SK-N-SH (cell line): ENCODE measurements at regions not wholly inside any gene's neighbourhood (a gene's known extent, or its start where the extent isn't known, plus 50 kb on each side); places are given as distances from the start of the nearest gene placed in this dataset.

ENCODE experiments used
- CTCF ChIP-seq: fragments of 200-600 bp; sonication (generic); IDR thresholded peaks from 2 replicates; pipeline ENCODE4 v1.6.1; 2017; ENCODE audit warnings: antibody characterized with exemption, mild to moderate bottlenecking, moderate library complexity
- ELF1 ChIP-seq: IDR thresholded peaks from 2 replicates; pipeline ENCODE4 v1.4.0; 2012
- FOSL2 ChIP-seq: IDR thresholded peaks from 2 replicates; pipeline ENCODE4 v1.4.0; 2012; ENCODE audit warnings: low read depth, mild to moderate bottlenecking, moderate library complexity, borderline replicate concordance
- NFIC ChIP-seq: IDR thresholded peaks from 2 replicates; pipeline ENCODE4 v1.4.0; 2012; ENCODE audit warnings: borderline replicate concordance
- RAD21 ChIP-seq: IDR thresholded peaks from 2 replicates; pipeline ENCODE4 v1.6.1; 2012; ENCODE audit warnings: mild to moderate bottlenecking, low read length
- RXRA ChIP-seq: IDR thresholded peaks from 2 replicates; pipeline ENCODE4 v1.4.0; 2012; ENCODE audit warnings: low read depth, mild to moderate bottlenecking, borderline replicate concordance
- TAF1 ChIP-seq: IDR thresholded peaks from 2 replicates; pipeline ENCODE4 v1.6.1; 2012; ENCODE audit warnings: low read depth, mild to moderate bottlenecking, low read length, moderate library complexity, borderline replicate concordance

DNA sequence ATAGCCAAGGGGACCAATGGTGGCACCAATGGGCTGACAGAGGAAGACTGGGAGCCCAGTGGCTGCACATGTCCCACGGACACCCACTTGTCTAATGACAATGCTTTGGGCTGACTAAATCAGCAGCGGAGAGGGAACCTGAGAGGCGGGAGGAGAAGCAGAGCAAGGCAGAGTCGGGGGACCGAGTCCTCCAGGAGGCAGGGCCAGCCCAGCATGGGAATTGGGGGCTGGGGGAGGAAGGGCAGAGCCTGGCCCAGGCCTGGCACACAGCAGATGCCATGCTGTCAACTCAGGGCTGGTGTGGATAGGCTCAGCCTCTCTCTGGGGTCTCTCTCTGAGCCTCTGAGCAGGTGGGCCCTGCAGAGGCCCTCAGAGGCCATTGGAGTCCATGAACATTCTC is 78.4 kb upstream of the KLF13 start:
- no peak for TF ChIP-seq CTCF
- TF ChIP-seq TAF1: no peak
- TF ChIP-seq NFIC: no peak
- no peak for TF ChIP-seq RAD21
- no peak for TF ChIP-seq ELF1
- no peak for TF ChIP-seq RXRA
- TF ChIP-seq FOSL2: no peak
